HT1080 (cell line): ENCODE measurements at regions not wholly inside any gene's neighbourhood (a gene's known extent, or its start where the extent isn't known, plus 50 kb on each side); places are given as distances from the start of the nearest gene placed in this dataset.

Experiments
- DNase-seq: peaks from one replicate; pipeline ENCODE4 v3.0.0-alpha.2; 2015; ENCODE audit warnings: low read depth

DNA sequence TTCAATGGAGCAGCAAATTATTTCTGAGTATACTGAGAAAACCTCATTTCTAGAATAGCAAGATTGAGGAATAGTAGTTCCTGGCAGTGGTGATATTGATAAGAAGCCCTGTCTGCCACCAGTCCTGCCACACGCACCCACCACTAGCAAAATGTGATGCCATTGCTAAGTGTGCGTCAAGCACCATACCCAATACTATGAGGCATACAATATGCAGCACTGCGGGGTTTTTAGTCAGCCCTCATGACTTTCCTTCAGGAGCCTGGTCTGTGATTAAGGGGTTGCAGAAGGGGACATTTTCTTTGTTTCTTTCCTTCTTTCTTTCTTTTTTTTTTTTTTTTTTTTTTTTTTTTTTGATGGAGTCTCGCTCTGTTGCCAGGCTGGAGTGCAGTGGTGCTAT lies 128.7 kb upstream of the USP38 start:
- DNase-seq, result no peak

DNA sequence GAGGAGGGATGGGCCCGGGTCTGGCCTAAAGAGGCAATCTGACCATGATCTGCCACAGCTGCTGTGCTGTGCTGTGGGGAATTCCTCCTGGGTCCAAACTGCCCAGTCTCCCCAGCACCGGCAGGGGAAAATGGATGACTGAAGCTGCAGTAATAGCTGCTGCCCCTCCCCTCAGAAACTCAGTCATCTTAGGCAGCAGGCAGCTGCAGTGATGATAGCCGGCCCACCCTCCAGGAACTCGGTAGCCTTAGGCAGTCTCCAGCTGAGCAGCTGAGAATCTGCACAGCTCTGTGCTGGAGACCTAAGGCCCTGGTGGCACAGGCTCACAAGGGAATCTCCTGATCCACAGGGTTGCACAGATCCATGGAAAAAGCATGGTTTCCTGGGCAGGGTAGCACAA lies 113.4 kb upstream of the USP38 start:
- DNase-seq, result no peak

DNA sequence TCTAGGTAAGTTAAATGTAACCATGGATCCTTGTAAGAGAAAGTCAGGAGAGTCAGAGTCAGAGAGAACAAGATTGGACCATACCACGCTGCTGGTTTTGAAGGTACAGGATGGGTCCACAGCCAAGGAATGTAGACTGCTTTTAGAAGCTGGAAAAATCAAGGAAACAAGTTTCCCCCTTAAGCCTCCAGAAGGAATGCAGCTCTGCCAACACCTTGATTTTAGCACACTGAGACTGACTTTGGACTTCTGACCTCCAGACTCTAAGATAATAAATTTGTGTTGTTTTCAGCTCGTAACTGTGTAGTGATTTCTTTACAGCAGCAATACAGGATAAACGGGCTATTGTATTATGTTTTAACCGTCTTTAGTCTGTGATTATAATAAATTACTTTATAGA lies 108.0 kb upstream of the USP38 start:
- DNase-seq, result no peak

DNA sequence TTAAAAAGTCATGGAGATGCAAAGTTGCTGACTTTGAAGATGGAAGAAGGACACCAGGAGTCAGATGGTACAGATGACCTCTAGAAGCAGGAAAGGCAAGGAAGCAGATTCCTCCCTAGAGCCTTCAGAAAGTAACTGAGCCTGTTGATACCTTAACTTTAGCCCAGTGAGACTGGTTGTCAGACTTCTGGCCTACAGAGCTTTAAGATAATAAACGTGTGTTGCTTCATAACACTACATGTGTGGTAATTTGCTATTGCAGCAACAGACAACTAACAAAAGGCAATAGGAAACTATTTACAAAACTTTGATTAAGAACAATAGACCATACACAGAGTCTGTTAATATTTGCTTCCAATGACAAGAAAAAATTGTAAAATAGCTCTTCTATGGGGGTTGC lies 102.0 kb upstream of the USP38 start:
- no peak for DNase-seq

DNA sequence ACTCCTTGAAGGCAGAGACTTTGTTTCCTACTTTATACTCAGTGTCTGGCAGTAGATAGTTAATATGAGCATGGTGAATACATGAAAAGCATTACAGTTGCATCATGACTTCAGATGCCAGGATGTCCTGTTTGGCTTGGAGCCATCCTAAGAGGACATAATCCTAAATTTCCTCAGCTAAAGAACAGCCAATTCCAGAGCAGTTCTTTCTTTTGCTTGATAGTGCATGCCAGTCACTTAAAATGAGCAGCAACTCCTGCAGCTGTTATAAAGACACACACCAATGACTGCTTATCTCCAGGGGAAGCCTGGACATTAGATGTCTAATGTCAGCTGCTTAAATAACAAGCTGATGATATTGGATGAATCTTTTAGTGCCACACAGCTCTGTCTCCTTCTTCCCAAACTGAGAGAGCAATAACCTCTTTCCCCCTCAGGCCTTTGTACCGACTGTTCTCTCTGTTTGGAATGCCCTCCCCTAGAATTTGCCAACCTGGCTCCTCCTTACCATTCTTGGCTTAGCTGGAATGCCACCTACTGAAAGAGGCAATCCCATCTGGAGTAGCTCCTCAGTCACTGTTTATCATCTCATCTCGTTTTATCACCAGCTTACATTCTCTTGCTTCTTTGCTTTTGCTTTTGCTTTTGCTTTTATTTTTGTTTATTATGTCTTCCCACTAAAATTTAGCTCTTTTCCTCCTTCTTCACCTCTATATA lies 100.8 kb upstream of the USP38 start:
- DNase-seq, result no peak

DNA sequence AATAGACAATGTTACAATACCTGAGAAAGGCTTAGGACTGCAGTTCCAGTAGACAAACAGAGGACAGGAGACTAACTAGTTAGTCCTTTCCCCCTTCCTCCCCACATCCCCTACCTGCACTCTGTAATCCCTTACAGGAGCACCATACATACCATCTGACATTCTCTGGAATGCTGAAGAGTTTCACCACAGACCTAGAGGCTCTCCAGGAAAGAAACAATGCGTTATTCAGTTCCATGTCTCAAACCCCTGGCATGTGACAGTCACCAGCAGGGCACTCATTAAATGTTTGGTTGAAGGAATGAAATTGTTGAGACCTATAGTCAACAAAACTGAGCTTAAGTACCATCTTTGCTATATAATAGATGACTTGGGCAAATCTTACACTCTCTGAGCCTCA lies 100.2 kb upstream of the USP38 start:
- DNase-seq, result peak; percentile 25

DNA sequence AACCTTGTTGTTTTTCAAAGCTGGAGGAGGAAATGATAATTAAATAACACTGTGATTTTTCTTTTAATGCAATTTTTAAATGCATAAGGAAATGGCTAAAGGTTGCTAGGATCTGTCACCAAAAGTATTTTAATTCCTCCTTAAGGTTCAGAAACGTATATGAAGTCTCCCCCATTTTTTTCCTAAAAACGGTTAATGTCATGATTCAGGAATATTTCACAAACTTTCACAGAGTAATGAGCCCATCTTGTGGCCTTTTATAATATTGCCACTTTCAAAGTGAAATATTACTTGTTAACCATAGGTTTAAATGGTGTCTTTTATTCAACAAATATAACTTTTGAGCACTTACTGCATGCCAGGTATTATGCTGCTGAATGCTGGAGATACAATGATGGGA lies 99.5 kb upstream of the USP38 start:
- no peak for DNase-seq

DNA sequence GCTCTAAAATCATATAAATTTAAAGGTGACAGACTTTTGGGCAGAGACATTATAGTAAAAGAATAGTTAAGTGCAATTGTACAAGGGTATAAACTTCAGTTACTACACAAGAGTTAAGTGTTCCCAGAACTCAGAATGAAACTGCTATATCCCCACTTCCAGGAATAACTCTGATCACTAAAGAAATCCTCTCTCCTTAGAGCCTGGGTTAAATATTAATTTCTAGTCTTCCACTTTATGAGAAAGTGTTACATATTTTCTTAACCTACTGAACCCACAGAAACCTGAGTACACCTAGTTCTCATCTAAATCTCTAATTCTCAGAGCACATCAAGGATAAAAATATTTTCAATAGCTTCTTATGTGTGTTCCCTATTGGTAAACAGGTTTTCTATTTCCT lies 99.1 kb upstream of the USP38 start:
- DNase-seq, result no peak

DNA sequence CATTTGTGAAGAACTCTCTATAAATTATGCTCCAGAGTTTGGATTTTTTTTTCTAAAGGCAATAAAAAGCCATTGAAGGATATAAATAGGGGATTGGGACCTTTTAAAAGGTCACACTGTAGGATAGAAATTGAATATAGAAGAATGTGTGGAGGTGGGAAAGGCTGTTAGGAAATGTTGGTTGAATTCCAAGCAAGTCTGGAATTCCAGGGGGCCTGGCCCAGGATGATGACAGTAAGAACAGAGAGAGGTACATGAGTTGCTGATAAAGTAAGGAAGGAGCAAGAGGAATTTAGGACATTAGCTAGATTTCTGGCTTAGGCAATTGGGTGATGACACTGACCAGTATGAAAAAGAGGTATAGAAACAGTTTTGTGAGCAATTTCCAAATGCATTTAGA lies 95.4 kb upstream of the USP38 start:
- no peak for DNase-seq

DNA sequence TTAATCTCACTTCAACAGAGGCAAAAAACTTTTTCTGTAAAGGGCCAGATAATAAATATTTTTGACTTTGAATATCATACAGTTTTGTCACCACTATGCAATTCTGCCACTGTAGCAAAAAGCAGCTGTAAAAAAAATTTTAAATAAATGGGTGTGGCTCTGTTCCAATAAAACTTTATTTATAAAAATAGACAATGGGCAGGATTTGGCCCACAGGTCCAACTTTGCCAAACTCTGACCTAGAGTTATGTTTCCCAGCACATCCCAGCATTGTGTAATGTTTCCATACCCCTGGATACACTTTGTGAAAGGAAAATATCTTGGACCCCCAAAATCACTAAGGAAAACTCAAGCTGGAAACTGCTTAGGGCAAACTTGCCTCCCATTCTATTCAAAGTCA lies 94.9 kb upstream of the USP38 start:
- no peak for DNase-seq

DNA sequence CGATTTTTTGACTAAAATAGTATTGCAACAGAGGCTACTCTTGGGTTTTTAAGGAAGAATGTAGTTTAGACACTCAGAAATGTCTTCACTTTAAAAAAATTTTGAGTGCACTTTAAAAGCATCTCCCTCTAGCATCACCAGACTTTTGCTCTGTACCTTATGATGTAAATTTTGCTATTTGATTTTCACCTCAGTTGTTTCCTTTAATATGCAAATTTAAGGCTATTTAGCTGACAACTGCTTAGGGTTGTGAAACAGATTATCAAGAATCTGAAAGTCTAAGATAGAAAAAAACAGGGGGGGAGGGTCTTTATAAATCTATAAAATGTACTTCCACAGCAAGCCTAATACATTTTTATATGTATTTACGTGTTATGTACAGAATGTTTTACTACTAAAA lies 92.9 kb upstream of the USP38 start:
- DNase-seq, result no peak

DNA sequence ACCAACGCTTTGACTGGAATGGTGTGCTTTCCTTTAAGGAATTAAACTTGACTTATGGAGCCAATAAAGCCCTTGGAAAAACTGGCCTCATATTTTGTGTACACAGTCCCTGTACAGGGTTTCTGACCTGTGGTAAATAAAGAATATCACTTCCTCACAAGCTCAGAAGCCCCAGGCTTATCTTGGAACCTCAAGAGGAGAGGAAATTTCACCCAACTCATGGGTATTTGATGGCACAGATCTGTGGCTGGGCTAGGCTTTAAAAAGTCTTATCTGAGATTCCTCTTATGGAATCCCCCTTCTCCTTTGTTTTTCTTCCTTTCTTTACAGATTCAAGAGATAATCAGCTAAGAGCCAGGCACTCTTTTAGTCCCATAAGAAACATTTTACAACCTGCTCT lies 89.3 kb upstream of the USP38 start:
- DNase-seq, result no peak

DNA sequence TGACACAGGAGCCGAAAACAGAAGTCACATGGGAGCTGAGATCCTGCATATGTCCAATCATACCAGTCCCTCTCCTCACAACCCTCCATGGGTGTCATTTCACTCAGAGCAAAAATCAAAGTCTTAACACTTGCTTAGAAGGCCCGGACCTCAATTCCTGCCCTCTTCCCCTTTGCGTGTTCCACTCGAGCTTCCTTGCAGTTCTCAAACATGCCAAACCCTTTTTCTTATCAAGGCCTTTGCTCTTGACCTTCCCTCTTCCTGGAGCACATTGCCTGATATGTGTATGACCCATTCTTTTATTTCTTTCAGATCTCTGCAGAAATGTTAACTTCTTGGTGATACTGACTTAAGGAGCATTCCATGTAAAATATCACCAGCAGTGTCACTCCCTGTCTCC lies 87.0 kb upstream of the USP38 start:
- no peak for DNase-seq

DNA sequence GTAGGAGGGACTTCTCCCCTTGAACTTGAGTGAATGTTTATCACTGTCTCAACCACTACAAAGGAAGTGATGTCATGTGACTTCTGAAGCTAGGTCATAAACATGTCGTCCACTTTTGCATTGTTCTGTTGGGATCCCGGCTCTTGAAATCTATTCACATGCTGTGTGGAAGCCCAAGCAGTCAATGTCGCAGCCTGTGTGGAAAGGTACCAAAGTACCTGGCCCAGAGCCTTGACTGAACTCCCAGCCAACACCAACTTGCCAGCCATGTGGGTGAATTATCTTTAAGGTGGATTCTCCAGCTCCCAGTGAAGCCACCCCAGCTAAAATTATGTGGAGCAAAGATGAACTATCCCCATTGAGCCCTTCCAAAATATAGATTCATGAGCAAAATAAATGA lies 85.0 kb upstream of the USP38 start:
- DNase-seq, result no peak

DNA sequence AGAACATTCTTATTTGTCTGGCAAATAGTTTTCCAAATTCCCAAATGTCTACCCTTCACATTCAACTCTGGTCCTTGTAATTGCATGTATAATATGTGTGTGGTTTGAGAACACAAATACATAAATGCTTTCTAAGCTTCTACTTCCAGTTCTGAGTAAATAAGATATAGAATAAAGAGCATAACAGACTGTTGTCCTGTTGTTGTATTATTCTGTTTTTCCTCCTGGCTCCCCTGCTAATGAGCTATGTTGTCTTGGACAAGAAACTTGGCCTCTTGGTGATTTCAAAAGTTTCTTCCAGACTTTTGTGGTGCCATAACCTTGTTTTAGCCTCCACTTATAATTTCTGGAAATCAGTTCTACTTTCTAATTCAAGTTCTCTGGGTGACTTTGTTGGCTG lies 75.3 kb upstream of the USP38 start:
- no peak for DNase-seq

DNA sequence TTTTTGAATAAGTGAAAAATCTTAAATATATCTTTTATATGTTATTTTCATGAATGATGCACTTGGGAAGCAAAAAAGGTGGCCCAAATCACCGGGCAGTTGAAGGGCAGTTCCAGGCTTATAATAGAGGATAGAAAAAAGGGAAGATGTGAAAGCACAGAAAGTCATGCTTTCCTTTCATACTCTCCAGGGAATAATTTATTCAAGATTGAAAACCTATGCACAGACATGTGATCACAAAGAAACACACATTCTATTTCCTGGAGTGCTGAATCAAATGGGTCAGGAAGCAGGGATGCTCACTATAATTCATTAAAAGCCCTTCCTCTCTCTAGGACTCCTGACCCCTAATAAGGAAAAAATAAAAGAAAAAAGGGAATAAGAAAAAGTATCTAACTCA lies 66.1 kb upstream of the USP38 start:
- no peak for DNase-seq

DNA sequence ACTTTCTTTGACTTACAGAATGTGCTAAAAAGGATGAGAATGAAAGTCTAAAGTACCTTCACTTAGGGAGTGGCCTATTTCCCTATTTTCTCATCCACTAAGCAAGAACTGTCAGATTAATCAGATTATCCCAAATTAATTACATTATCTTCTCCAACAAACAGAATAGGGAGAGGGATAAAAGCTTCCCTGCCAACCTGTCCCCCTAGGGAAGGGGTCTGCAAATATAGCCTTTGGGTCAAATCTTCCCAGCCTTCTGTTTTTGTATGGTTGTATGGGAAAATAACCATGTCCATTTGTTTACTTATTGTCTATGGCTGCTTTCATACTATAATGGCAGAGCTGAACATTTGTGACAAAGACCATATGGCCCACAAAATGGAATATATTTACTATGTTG lies 57.1 kb upstream of the USP38 start:
- no peak for DNase-seq

DNA sequence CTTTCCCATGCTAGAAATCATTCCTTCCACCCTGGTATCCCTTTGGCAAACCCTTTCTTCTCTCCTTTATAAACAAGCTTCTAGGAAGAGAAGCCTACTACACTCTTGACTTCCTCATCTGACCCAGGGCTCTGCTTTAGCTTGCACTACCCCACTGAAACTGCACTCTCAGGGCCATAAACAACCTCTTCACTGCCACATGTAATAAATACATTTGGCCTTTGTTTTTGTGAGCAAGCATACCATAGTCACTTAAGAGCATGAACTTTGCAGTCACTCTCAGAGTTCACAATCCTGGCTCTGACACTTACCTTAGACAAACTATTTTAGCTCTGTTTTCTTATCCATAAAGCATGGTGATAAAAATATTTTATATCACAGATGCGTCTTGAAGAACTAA lies 50.7 kb upstream of the USP38 start:
- no peak for DNase-seq
